GM12878 (cell line): ENCODE measurements at regions not wholly inside any gene's neighbourhood (a gene's known extent, or its start where the extent isn't known, plus 50 kb on each side); places are given as distances from the start of the nearest gene placed in this dataset.

Experiments used
- ATAC-seq: fragments of 200-7000 bp; cut with Tn5 transposase; 3 replicates; pipeline ENCODE4 v1.9.1; 2020; ENCODE audit warnings: mild to moderate bottlenecking, moderate library complexity
- BruUV-seq: library from RNA; stranded (reverse); fragments of 400-500 nt; replicated peaks from 2 replicates; lab custom pipeline; 2021; lab: Mats Ljungman, UMichigan
- CTCF ChIA-PET: fragments of 300-600 bp; sonication (Branson Sonifier 250); formaldehyde crosslinking; extraction: SDS; loops from one replicate; lab custom pipeline; 2021; ENCODE audit warnings: inconsistent platforms; lab: Yijun Ruan, JAX
- POLR2A ChIA-PET: fragments of 350-600 bp; formaldehyde crosslinking; extraction: SDS; loops from one replicate; lab custom pipeline; 2021; ENCODE audit warnings: inconsistent platforms; lab: Charles Lee
- RAD21 ChIA-PET: fragments of 300-600 bp; sonication (Branson Sonifier 250); formaldehyde crosslinking; loops from one replicate; lab custom pipeline; 2023; ENCODE audit warnings: antibody characterized with exemption; ENCODE audit not compliant: unreplicated experiment; lab: Charles Lee
- SMC1A ChIA-PET: fragments of 300-600 bp; sonication (Branson Sonifier 250); formaldehyde crosslinking; loops from one replicate; lab custom pipeline; 2023; ENCODE audit not compliant: unreplicated experiment, uncharacterized antibody; lab: Charles Lee
- DNase-seq: peaks from one replicate; pipeline ENCODE4 v3.0.0-alpha.2; 2011; ENCODE audit warnings: low read depth, low spot score
- FAIRE-seq: peaks from 3 replicates; lab custom pipeline; 2011; peaks lifted over from hg19 to GRCh38; lab: Jason Lieb, UNC
- H2AFZ ChIP-seq: 2 replicates; pipeline ENCODE4 v1.6.0; 2011; ENCODE audit warnings: low read depth, low read length, control low read depth; ENCODE audit not compliant: control insufficient read depth
- H3K27ac ChIP-seq: 2 replicates; pipeline ENCODE4 v1.5.1; 2011; ENCODE audit warnings: control low read depth; ENCODE audit not compliant: control insufficient read depth, insufficient read depth
- H3K27me3 ChIP-seq, 2 experiments: replicated peaks in 1 of 2; 2 replicates each; pipeline versions ENCODE4 v1.6.0 to v1.6.1; 2011; ENCODE audit warnings: low read length in 1 of 2; ENCODE audit not compliant: control insufficient read depth in 2 of 2, insufficient read depth in 2 of 2
- H3K36me3 ChIP-seq, 2 experiments: 2 replicates each; pipeline ENCODE4 v1.5.1; 2011; ENCODE audit warnings: low read length in 1 of 2; ENCODE audit not compliant: control insufficient read depth in 2 of 2, insufficient read depth in 2 of 2
- H3K4me1 ChIP-seq: 2 replicates; pipeline ENCODE4 v1.6.1; 2011; ENCODE audit warnings: mild to moderate bottlenecking, low read length, moderate library complexity, mixed read lengths; ENCODE audit not compliant: control insufficient read depth, insufficient read depth
- H3K4me2 ChIP-seq: 2 replicates; pipeline ENCODE4 v1.6.0; 2011; ENCODE audit warnings: control low read depth; ENCODE audit not compliant: control insufficient read depth, insufficient read depth
- H3K4me3 ChIP-seq: fragments of 200-600 bp; sonication (generic); 2 replicates; pipeline ENCODE4 v1.5.1; 2016
- H3K79me2 ChIP-seq: 2 replicates; pipeline ENCODE4 v1.6.0; 2011; ENCODE audit warnings: low read length; ENCODE audit not compliant: control insufficient read depth, insufficient read depth
- H3K9ac ChIP-seq: 2 replicates; pipeline ENCODE4 v1.8.0; 2011; ENCODE audit warnings: low read length, control low read depth, mixed read lengths; ENCODE audit not compliant: control insufficient read depth, insufficient read depth
- H3K9me3 ChIP-seq: replicated peaks from 3 replicates; pipeline ENCODE4 v1.5.1; 2011; ENCODE audit warnings: mild to moderate bottlenecking, low read length; ENCODE audit not compliant: control insufficient read depth, insufficient read depth
- H4K20me1 ChIP-seq: 2 replicates; pipeline ENCODE4 v1.6.0; 2011; ENCODE audit not compliant: control insufficient read depth, insufficient read depth
- ASH2L ChIP-seq: fragments of 300-600, 200-600 bp; sonication (generic); IDR thresholded peaks from 2 replicates; pipeline ENCODE4 v1.6.1; 2017; ENCODE audit warnings: low read depth, mild to moderate bottlenecking, borderline replicate concordance
- BCL11A ChIP-seq: IDR thresholded peaks from 2 replicates; pipeline ENCODE4 v1.6.1; 2011; ENCODE audit warnings: low read depth, low read length
- E2F4 ChIP-seq: IDR thresholded peaks from 2 replicates; pipeline ENCODE4 v1.6.1; 2012; ENCODE audit warnings: low read depth, low read length, improper control_type of control experiment
- EED ChIP-seq: sonication (generic); IDR thresholded peaks from 2 replicates; pipeline ENCODE4 v1.6.1; 2016; ENCODE audit warnings: antibody characterized with exemption, low read depth
- ESRRA ChIP-seq: IDR thresholded peaks from 2 replicates; pipeline ENCODE4 v1.6.1; 2012; ENCODE audit warnings: mild to moderate bottlenecking, low read length, improper control_type of control experiment
- HDAC2 ChIP-seq: fragments of 200-600 bp; sonication (generic); IDR thresholded peaks from 2 replicates; pipeline ENCODE4 v1.6.1; 2017
- KDM1A ChIP-seq: fragments of 200-600 bp; sonication (generic); IDR thresholded peaks from 2 replicates; pipeline ENCODE4 v1.6.1; 2016; ENCODE audit warnings: borderline replicate concordance
- NKRF ChIP-seq: fragments of 450-650 bp; conservative IDR thresholded peaks from 2 replicates; pipeline ENCODE4 v1.6.1; 2017; ENCODE audit warnings: mild to moderate bottlenecking, moderate library complexity
- PML ChIP-seq: IDR thresholded peaks from 2 replicates; pipeline ENCODE4 v1.6.1; 2012; ENCODE audit warnings: low read length, inconsistent platforms
- SREBF1 ChIP-seq: IDR thresholded peaks from 2 replicates; pipeline ENCODE4 v1.6.1; 2012; ENCODE audit warnings: mild to moderate bottlenecking, low read length
- TCF3 ChIP-seq: IDR thresholded peaks from 2 replicates; pipeline ENCODE4 v1.6.1; 2012; ENCODE audit warnings: low read depth, mild to moderate bottlenecking, low read length, borderline replicate concordance; ENCODE audit not compliant: insufficient read depth
- USF1 ChIP-seq: IDR thresholded peaks from 2 replicates; pipeline ENCODE4 v1.6.1; 2011; ENCODE audit warnings: borderline replicate concordance, low read depth, mild to moderate bottlenecking, moderate library complexity, mixed read lengths, low read length; ENCODE audit not compliant: insufficient read depth; ENCODE audit errors: extremely low read length
- WGBS: methylation state at CpG from one replicate; pipeline ENCODE4 v1.1.6; 2016; ENCODE audit warnings: low lambda C conversion rate; ENCODE audit not compliant: insufficient replicate concordance, insufficient coverage; ENCODE audit errors: missing lambda C conversion rate; 5-methylcytosine and 5-hydroxymethylcytosine counted together
- in situ Hi-C: fragments of 300-500 bp; cut with MboI; formaldehyde crosslinking; loops from 9 replicates; pipeline ENCODE4 v1.14.3; 2018; ENCODE audit warnings: mixed read lengths
- intact Hi-C: fragments of 100-400 bp; cut with micrococcal nuclease; formaldehyde crosslinking; loops from one replicate; pipeline ENCODE4 v1.14.2; 2022; ENCODE audit not compliant: unreplicated experiment

- in situ Hi-C loops, result no loop called here
- BruUV-seq, result no TSS peak
- Histone ChIP-seq H3K9me3 (no peaks in the 10 kb centered on the region), H3K79me2 (no peaks in the 10 kb centered on the region), H3K9ac (no peak overlapping the region), H3K4me2 (no peak overlapping the region), H2AFZ (no peak overlapping the region), H4K20me1 (no peaks in the 10 kb centered on the region), H3K36me3 (no peaks in the 10 kb centered on the region), H3K27me3 (no peaks in the 10 kb centered on the region), H3K4me1 (no peaks in the 10 kb centered on the region), H3K27ac (no peak overlapping the region), H3K4me3 (no peak overlapping the region)
- DNase-seq, result no peak
- intact Hi-C loops, result no loop called here
- FAIRE-seq, result no peak
- TF ChIP-seq USF1, result no peak
- 15% methylated on average over 3 of the region's 3 CpGs for WGBS
- RAD21 ChIA-PET, result no interaction called here
- no peak for ATAC-seq
- SMC1A ChIA-PET, result no interaction called here
- POLR2A ChIA-PET, result no interaction called here
- CTCF ChIA-PET, result no interaction called here
Measured at GRCh38 chr4:117014236-117014635, 71.1 kb downstream of the TRAM1L1 start.

GRCh38 chr4:117010671-117011070 lies 74.7 kb downstream of the TRAM1L1 start:
- no peak overlapping the region for H3K9ac ChIP-seq
- H2AFZ ChIP-seq, result no peak overlapping the region
- SMC1A ChIA-PET, result no interaction called here
- no peaks in the 10 kb centered on the region for H3K79me2 ChIP-seq
- H3K4me3 ChIP-seq, result no peak overlapping the region
- in situ Hi-C loops, result no loop called here
- no peak for DNase-seq
- no peaks in the 10 kb centered on the region for H3K36me3 ChIP-seq
- RAD21 ChIA-PET, result no interaction called here
- POLR2A ChIA-PET, result no interaction called here
- no peak for TF ChIP-seq PML
- no peak for TF ChIP-seq EED
- TF ChIP-seq SREBF1, result no peak
- no peak for TF ChIP-seq ESRRA
- TF ChIP-seq BCL11A, result no peak
- no peak for TF ChIP-seq NKRF
- TF ChIP-seq ASH2L, result no peak
- TF ChIP-seq TCF3, result no peak
- no peak for TF ChIP-seq HDAC2
- TF ChIP-seq E2F4, result no peak
- TF ChIP-seq KDM1A, result no peak
- TF ChIP-seq, all 136 proteins: peak for 0
- H3K4me2 ChIP-seq, result no peak overlapping the region
- BruUV-seq, result no TSS peak
- H3K4me1 ChIP-seq, result no peaks in the 10 kb centered on the region
- no peaks in the 10 kb centered on the region for H4K20me1 ChIP-seq
- FAIRE-seq (no peak), ATAC-seq (no peak)
- H3K27ac ChIP-seq, result no peak overlapping the region
- intact Hi-C loops, result no loop called here
- CTCF ChIA-PET, result interaction anchor here (1.1 kb wide), 1 partner anchor 13 kb away, joined by 3 read pairs; no protein-coding TSS in a partner anchor
- no peaks in the 10 kb centered on the region for H3K9me3 ChIP-seq
- WGBS, result 35% methylated on average over 1 of the region's 1 CpG
- no peaks in the 10 kb centered on the region for H3K27me3 ChIP-seq
